H9 (cell line): ENCODE measurements at regions not wholly inside any gene's neighbourhood (a gene's known extent, or its start where the extent isn't known, plus 50 kb on each side); places are given as distances from the start of the nearest gene placed in this dataset.

ENCODE experiments used
- DNase-seq: peaks from one replicate; pipeline ENCODE4 v3.0.0-alpha.2; 2017
- H2AFZ ChIP-seq: one replicate; pipeline ENCODE4 v1.6.1; 2013; ENCODE audit warnings: mild to moderate bottlenecking, low read length, control low read depth, moderate library complexity
- H2AK5ac ChIP-seq: 2 replicates; pipeline ENCODE4 v1.6.1; 2013; ENCODE audit warnings: low read length, control low read depth, mixed read lengths; ENCODE audit not compliant: insufficient read length
- H2BK120ac ChIP-seq: one replicate; pipeline ENCODE4 v1.6.1; 2013; ENCODE audit warnings: low read depth, mild to moderate bottlenecking, low read length, control low read depth, inconsistent platforms; ENCODE audit not compliant: poor library complexity, severe bottlenecking
- H2BK12ac ChIP-seq: 2 replicates; pipeline ENCODE4 v1.6.1; 2013; ENCODE audit warnings: low read length, control low read depth, mixed read lengths, low read depth; ENCODE audit not compliant: insufficient read length
- H2BK15ac ChIP-seq: 2 replicates; pipeline ENCODE4 v1.6.1; 2013; ENCODE audit warnings: low read depth, low read length, control low read depth
- H2BK20ac ChIP-seq: one replicate; pipeline ENCODE4 v1.6.1; 2013; ENCODE audit warnings: low read depth, mild to moderate bottlenecking, low read length, control low read depth, inconsistent platforms; ENCODE audit not compliant: poor library complexity, severe bottlenecking
- H2BK5ac ChIP-seq: 2 replicates; pipeline ENCODE4 v1.6.1; 2013; ENCODE audit warnings: low read length, control low read depth, mixed read lengths; ENCODE audit not compliant: insufficient read length
- H3K14ac ChIP-seq: 2 replicates; pipeline ENCODE4 v1.6.1; 2013; ENCODE audit warnings: low read length, control low read depth; ENCODE audit not compliant: insufficient read depth
- H3K18ac ChIP-seq: 2 replicates; pipeline ENCODE4 v1.6.1; 2013; ENCODE audit warnings: low read depth, mild to moderate bottlenecking, mixed read lengths, low read length, control low read depth; ENCODE audit not compliant: insufficient read length
- H3K23ac ChIP-seq: 2 replicates; pipeline ENCODE4 v1.6.1; 2013; ENCODE audit warnings: low read length, control low read depth, mixed read lengths, low read depth; ENCODE audit not compliant: insufficient read length
- H3K23me2 ChIP-seq: 2 replicates; pipeline ENCODE4 v1.6.1; 2013; ENCODE audit warnings: low read depth, mild to moderate bottlenecking, mixed read lengths, low read length, control low read depth; ENCODE audit not compliant: insufficient read length, poor library complexity, severe bottlenecking
- H3K27ac ChIP-seq: 2 replicates; pipeline ENCODE4 v1.5.1; 2013; ENCODE audit warnings: low read length, control low read depth, mixed read lengths, low read depth; ENCODE audit not compliant: insufficient read length
- H3K27me3 ChIP-seq: 2 replicates; pipeline ENCODE4 v1.6.1; 2013; ENCODE audit warnings: low read length, control low read depth, inconsistent platforms; ENCODE audit not compliant: insufficient read depth
- H3K4ac ChIP-seq: 2 replicates; pipeline ENCODE4 v1.6.1; 2013; ENCODE audit warnings: low read depth, mild to moderate bottlenecking, control low read depth, inconsistent platforms, low read length, moderate library complexity
- H3K4me1 ChIP-seq: 2 replicates; pipeline ENCODE4 v1.6.1; 2013; ENCODE audit warnings: low read length, control low read depth, inconsistent platforms; ENCODE audit not compliant: insufficient read depth
- H3K4me2 ChIP-seq: 2 replicates; pipeline ENCODE4 v1.6.1; 2013; ENCODE audit warnings: low read length, control low read depth, mixed read lengths; ENCODE audit not compliant: insufficient read length, insufficient read depth
- H3K56ac ChIP-seq: 2 replicates; pipeline ENCODE4 v1.6.1; 2013; ENCODE audit warnings: low read depth, mild to moderate bottlenecking, mixed read lengths, low read length, control low read depth; ENCODE audit not compliant: insufficient read length
- H3K79me1 ChIP-seq: 2 replicates; pipeline ENCODE4 v1.6.1; 2013; ENCODE audit warnings: low read depth, mild to moderate bottlenecking, moderate library complexity, low read length, control low read depth, inconsistent platforms; ENCODE audit not compliant: insufficient read depth, poor library complexity, severe bottlenecking
- H3K79me2 ChIP-seq: 2 replicates; pipeline ENCODE4 v1.6.1; 2013; ENCODE audit warnings: low read length, control low read depth, inconsistent platforms; ENCODE audit not compliant: insufficient read depth
- H3K9ac ChIP-seq: 2 replicates; pipeline ENCODE4 v1.6.1; 2013; ENCODE audit warnings: low read length, control low read depth, mixed read lengths; ENCODE audit not compliant: insufficient read length; ENCODE audit errors: extremely low read depth
- H3K9me3 ChIP-seq: one replicate; pipeline ENCODE4 v1.6.1; 2013; ENCODE audit warnings: low read depth, low read length, inconsistent platforms; ENCODE audit not compliant: control insufficient read depth
- H3T11ph ChIP-seq: one replicate; pipeline ENCODE4 v1.6.1; 2013; ENCODE audit warnings: mild to moderate bottlenecking, low read length, control low read depth, inconsistent platforms
- H4K20me1 ChIP-seq: one replicate; pipeline ENCODE4 v1.6.1; 2013; ENCODE audit not compliant: control insufficient read depth, insufficient read length, insufficient read depth
- H4K5ac ChIP-seq: 2 replicates; pipeline ENCODE4 v1.6.1; 2013; ENCODE audit warnings: low read depth, mild to moderate bottlenecking, mixed read lengths, low read length, control low read depth; ENCODE audit not compliant: insufficient read length
- H4K8ac ChIP-seq: replicated peaks from 2 replicates; pipeline ENCODE4 v1.6.1; 2013; ENCODE audit warnings: low read length, control low read depth, mixed read lengths, low read depth; ENCODE audit not compliant: insufficient read length
- H4K91ac ChIP-seq: 2 replicates; pipeline ENCODE4 v1.6.1; 2013; ENCODE audit warnings: low read depth, mild to moderate bottlenecking, moderate library complexity, mixed read lengths, low read length, control low read depth; ENCODE audit not compliant: insufficient read length
- H3K27ac Mint-ChIP-seq, 3 experiments: 2 replicates in 2 of 3; 3 replicates in 1 of 3; pipeline ENCODE4 v1.8.0; 2020 to 2021; ENCODE audit warnings: mixed read lengths in 3 of 3, mild to moderate bottlenecking in 1 of 3, moderate library complexity in 1 of 3
- H3K27me3 Mint-ChIP-seq: 2 replicates; pipeline ENCODE4 v1.8.0; 2021; ENCODE audit warnings: low read depth, mild to moderate bottlenecking, moderate library complexity, mixed read lengths
- H3K36me3 Mint-ChIP-seq, 3 experiments: 2 replicates in 2 of 3; 3 replicates in 1 of 3; pipeline ENCODE4 v1.8.0; 2020 to 2021; ENCODE audit warnings: low read depth in 3 of 3, mixed read lengths in 3 of 3; ENCODE audit not compliant: insufficient read depth in 1 of 3
- H3K4me1 Mint-ChIP-seq, 2 experiments: 2 replicates each; pipeline ENCODE4 v1.8.0; 2020; ENCODE audit warnings: mixed read lengths in 2 of 2
- H3K4me3 Mint-ChIP-seq, 2 experiments: 2 replicates in 1 of 2; 3 replicates in 1 of 2; pipeline ENCODE4 v1.8.0; 2020 to 2021; ENCODE audit warnings: mild to moderate bottlenecking in 2 of 2, mixed read lengths in 2 of 2, moderate library complexity in 1 of 2
- H3K9me3 Mint-ChIP-seq, 2 experiments: 2 replicates in 1 of 2; 3 replicates in 1 of 2; pipeline ENCODE4 v1.8.0; 2020; ENCODE audit warnings: mild to moderate bottlenecking in 2 of 2, mixed read lengths in 2 of 2, moderate library complexity in 1 of 2
- CTCF ChIP-seq: fragments of 200-600 bp; sonication (generic); conservative IDR thresholded peaks from 3 replicates; pipeline ENCODE4 v1.8.0; 2021; ENCODE audit warnings: antibody characterized with exemption, mild to moderate bottlenecking
- WGBS: extraction: QIAGEN DNeasy Blood & Tissue Kit; methylation state at CpG from one replicate; pipeline ENCODE4 v1.1.7; 2013; ENCODE audit warnings: missing lambda C conversion rate, low lambda C conversion rate, mixed read lengths; ENCODE audit not compliant: insufficient read length; ENCODE audit errors: extremely low coverage; 5-methylcytosine and 5-hydroxymethylcytosine counted together

- H3K23me2 ChIP-seq = no peaks in the 10 kb centered on the region
- no peak for TF ChIP-seq CTCF
Measured at GRCh38 chr4:128384765-128385598, 97.4 kb upstream of the PGRMC2 start.

More at GRCh38 chr4:128384765-128385598, 97.4 kb upstream of the PGRMC2 start:
- no peaks in the 10 kb centered on the region for H3K79me2 ChIP-seq
- no peak overlapping the region for H4K8ac ChIP-seq
- WGBS = no CpG with 5 or more reads among the region's 12 CpGs
- no peaks in the 10 kb centered on the region for H4K20me1 ChIP-seq
- H3K9me3 ChIP-seq = no peaks in the 10 kb centered on the region
- no peak overlapping the region for H4K91ac ChIP-seq
- H2BK15ac ChIP-seq = no peak overlapping the region
- H3T11ph ChIP-seq = no peak overlapping the region
- H3K27ac ChIP-seq = no peak overlapping the region
- H2BK120ac ChIP-seq = no peak overlapping the region
- no peak overlapping the region for H2BK12ac ChIP-seq
- H2BK20ac ChIP-seq = no peak overlapping the region
- Mint-ChIP-seq H3K9me3 (no peaks in the 10 kb centered on the region), H3K36me3 (no peaks in the 10 kb centered on the region), H3K27me3 (no peaks in the 10 kb centered on the region), H3K4me3 (no peak overlapping the region), H3K4me1 (peaks cover 30 to 32% of the 10 kb centered on the region in 2 experiments), H3K27ac (no peak overlapping the region; a peak in 1 of 7 replicates)
- no peak overlapping the region for H2BK5ac ChIP-seq
- H2AK5ac ChIP-seq = no peak overlapping the region
- no peak overlapping the region for H3K4me2 ChIP-seq
- no peak overlapping the region; the same call in 1 of the 2 replicates for H3K4ac ChIP-seq
- no peak overlapping the region for H3K56ac ChIP-seq
- no peak overlapping the region for H2AFZ ChIP-seq
- H3K14ac ChIP-seq = no peak overlapping the region
- H3K27me3 ChIP-seq = no peaks in the 10 kb centered on the region
- DNase-seq = no peak
- no peaks in the 10 kb centered on the region for H3K79me1 ChIP-seq
- no peak overlapping the region for H4K5ac ChIP-seq
- no peak overlapping the region for H3K9ac ChIP-seq
- peaks cover 6% of the 10 kb centered on the region for H3K4me1 ChIP-seq
- no peak overlapping the region for H3K23ac ChIP-seq
- peak overlapping the region; percentile 15 for H3K18ac ChIP-seq
